HG03280 (cell line): ENCODE measurements at regions not wholly inside any gene's neighbourhood (a gene's known extent, or its start where the extent isn't known, plus 50 kb on each side); places are given as distances from the start of the nearest gene placed in this dataset.
A peak's percentile ranks its signal among the peaks of the same experiment; 100 is the strongest.
"Not testable (repeated sequence)": the region's sequence is repeated elsewhere in the genome, so short reads cannot be mapped to it uniquely, and the experiment has no call there.

Source experiments
- ATAC-seq: cut with Tn5 transposase; IDR thresholded peaks from one replicate; pipeline ENCODE4 v1.9.1; 2021; ENCODE audit warnings: mild to moderate bottlenecking, moderate library complexity; ENCODE audit not compliant: unreplicated experiment

GRCh38 chr5:63564789-63565188, 397.5 kb downstream of the HTR1A start:
- no peak for ATAC-seq

GRCh38 chr5:63563008-63563917, 399.0 kb downstream of the HTR1A start:
- no peak for ATAC-seq

GRCh38 chr5:63555874-63556273, 406.4 kb downstream of the HTR1A start:
- no peak for ATAC-seq

GRCh38 chr5:63554191-63554590, 408.1 kb downstream of the HTR1A start:
- ATAC-seq, result no peak

GRCh38 chr5:63553073-63553472, 409.2 kb downstream of the HTR1A start:
- ATAC-seq, result no peak

- ATAC-seq, result no peak
Measured at GRCh38 chr5:63535840-63536602, 426.2 kb downstream of the HTR1A start.

- no peak for ATAC-seq
Measured at GRCh38 chr5:63524281-63524680, 438.0 kb downstream of the HTR1A start.

GRCh38 chr5:63516006-63516405, 446.2 kb downstream of the HTR1A start:
- no peak for ATAC-seq

- no peak for ATAC-seq
Measured at GRCh38 chr5:63500242-63500641, 462.0 kb downstream of the HTR1A start.

GRCh38 chr5:63495225-63495624, 467.0 kb downstream of the HTR1A start:
- no peak for ATAC-seq

- ATAC-seq, result no peak
Measured at GRCh38 chr5:63483338-63483737, 478.9 kb downstream of the HTR1A start.

GRCh38 chr5:63473335-63473967, 488.8 kb downstream of the HTR1A start:
- ATAC-seq, result no peak

GRCh38 chr5:63456279-63456678, 506.0 kb downstream of the HTR1A start:
- ATAC-seq, result no peak

GRCh38 chr5:63451188-63451587, 511.1 kb downstream of the HTR1A start:
- no peak for ATAC-seq

GRCh38 chr5:63439537-63439936, 522.7 kb downstream of the HTR1A start:
- no peak for ATAC-seq

GRCh38 chr5:63409737-63410136, 552.5 kb downstream of the HTR1A start:
- no peak for ATAC-seq

- ATAC-seq, result no peak
Measured at GRCh38 chr5:63408984-63409383, 553.3 kb downstream of the HTR1A start.

GRCh38 chr5:63401436-63402046, 560.7 kb downstream of the HTR1A start:
- ATAC-seq, result peak; percentile 74

GRCh38 chr5:63400079-63400478, 562.2 kb downstream of the HTR1A start:
- ATAC-seq, result no peak

GRCh38 chr5:63398346-63398745, 563.9 kb downstream of the HTR1A start:
- ATAC-seq, result no peak

- not testable (repeated sequence) for ATAC-seq
Measured at GRCh38 chr5:63388188-63388587, 574.1 kb downstream of the HTR1A start.
